ENCODE measurements at regions not wholly inside any gene's neighbourhood (a gene's known extent, or its start where the extent isn't known, plus 50 kb on each side); places are given as distances from the start of the nearest gene placed in this dataset.

GRCh38 chr5:2897276-2897961 lies 145.9 kb upstream of the IRX2 start:
- TF ChIP-seq ASH2L (IDR thresholded peaks at IDR 0.05; ENCODE audit: low read length) (no peak), CHD2 (IDR thresholded peaks at IDR 0.05; ENCODE audit: low read length) (no peak), SP2 (IDR thresholded peaks at IDR 0.05; ENCODE audit: low read length) (no peak), MAX (IDR thresholded peaks at IDR 0.05) (no peak), SP1 (IDR thresholded peaks at IDR 0.05; ENCODE audit: low read depth, low read length) (no peak), RBBP5 (IDR thresholded peaks at IDR 0.05; ENCODE audit: borderline replicate concordance, low read depth, low read length) (no peak), SP4 (IDR thresholded peaks at IDR 0.05; ENCODE audit: low read length) (no peak), CBX8 (IDR thresholded peaks at IDR 0.05; ENCODE audit: borderline replicate concordance, low read depth, low read length) (no peak), HDAC2 (IDR thresholded peaks at IDR 0.05; ENCODE audit: borderline replicate concordance in 1 of 2, low read depth in 2 of 2, low read length in 2 of 2) (no peak), KDM4A (IDR thresholded peaks at IDR 0.05; ENCODE audit: low read depth, low read length, severe bottlenecking) (no peak), RFX5 (IDR thresholded peaks at IDR 0.05; ENCODE audit: borderline replicate concordance, low read depth, low read length) (no peak), JUND (IDR thresholded peaks at IDR 0.05; ENCODE audit: low read length) (no peak), EP300 (IDR thresholded peaks at IDR 0.05; ENCODE audit: borderline replicate concordance in 1 of 2, low read depth in 2 of 2, low read length in 2 of 2) (no peak), SRF (IDR thresholded peaks at IDR 0.05; ENCODE audit: low read depth, low read length) (no peak)
- 0 out of 4 replicates have a peak, but pooled peaks cover 0 to 2% of the 10 kb centered on the region in 2 experiments for H3K9me3 ChIP-seq (ENCODE audit: insufficient read depth in 2 of 2, low read depth in 1 of 2, low read length in 1 of 2)
- POLR2A ChIA-PET (ENCODE audit: partially characterized antibody), result no interaction called here
- no peak overlapping the region for H2BK20ac ChIP-seq (ENCODE audit: low read length)
- FAIRE-seq (no peak), DNase-seq (ENCODE audit: low read depth in 1 of 2, low spot score in 2 of 2) (peak in 1 of 2 experiments; percentile 40)
- no peak overlapping the region for H4K91ac ChIP-seq (replicated peaks; ENCODE audit: insufficient read length, low read length)
- H3K18ac ChIP-seq (ENCODE audit: extremely low read depth, low read length), result no peak overlapping the region
- no peak overlapping the region for H3K4ac ChIP-seq (replicated peaks; ENCODE audit: insufficient read length, low read depth, low read length)
- H3K9ac ChIP-seq (replicated peaks in 1 of 4; ENCODE audit: extremely low read depth in 1 of 4, low read depth in 3 of 4, low read length in 3 of 4), result no peak overlapping the region
- no peak overlapping the region for H2BK120ac ChIP-seq (replicated peaks; ENCODE audit: low read depth, low read length)
- no peaks in the 10 kb centered on the region for H4K20me1 ChIP-seq (replicated peaks in 1 of 2; ENCODE audit: control insufficient read depth in 1 of 2, insufficient read depth in 2 of 2, low read length in 2 of 2)
- no peak overlapping the region for H2AFZ ChIP-seq (ENCODE audit: low read length)
- no peaks in the 10 kb centered on the region for H3K79me2 ChIP-seq (ENCODE audit: control insufficient read depth in 1 of 2, insufficient read depth in 2 of 2, low read length in 2 of 2)
- H3K79me1 ChIP-seq (ENCODE audit: low read depth, low read length), result no peaks in the 10 kb centered on the region
- no peak overlapping the region for H2BK5ac ChIP-seq (ENCODE audit: low read depth, low read length)
- no peak overlapping the region for H3K14ac ChIP-seq (ENCODE audit: insufficient read length)
- H2BK15ac ChIP-seq (ENCODE audit: low read length), result no peak overlapping the region
- CTCF ChIA-PET (ENCODE audit: partially characterized antibody), result no interaction called here
- 88% methylated on average over 14 of the region's 17 CpGs; no CpG with 5 or more reads in 1 of the 2 experiments for WGBS, 2 experiments (ENCODE audit: extremely low coverage in 1 of 2, insufficient coverage in 1 of 2, insufficient read length in 1 of 2, insufficient replicate concordance in 2 of 2, low coverage in 1 of 2, low lambda C conversion rate in 2 of 2, missing lambda C conversion rate in 1 of 2)
- H3K4me1 ChIP-seq (replicated peaks in 1 of 4; ENCODE audit: control insufficient read depth in 3 of 4, insufficient read depth in 4 of 4, low read length in 3 of 4), result no peaks in the 10 kb centered on the region
- H2AK5ac ChIP-seq (ENCODE audit: low read depth, low read length), result no peak overlapping the region
- H4K5ac ChIP-seq (ENCODE audit: insufficient read length, low read depth, low read length), result no peak overlapping the region
- no peaks in the 10 kb centered on the region for H3K23me2 ChIP-seq (ENCODE audit: low read depth, low read length)
- H3K56ac ChIP-seq (replicated peaks; ENCODE audit: insufficient read length, low read depth, low read length), result no peak overlapping the region
- no peak overlapping the region for H4K8ac ChIP-seq (ENCODE audit: extremely low read depth, insufficient read depth, low read length)
- no peaks in the 10 kb centered on the region for H3K27me3 ChIP-seq (replicated peaks in 1 of 4; ENCODE audit: control insufficient read depth in 3 of 4, extremely low read depth in 1 of 4, insufficient read depth in 3 of 4, low read length in 3 of 4)
- H3K23ac ChIP-seq (ENCODE audit: insufficient read length), result no peak overlapping the region
- no peak overlapping the region for H3K4me2 ChIP-seq (ENCODE audit: insufficient read depth in 1 of 2, low read depth in 2 of 2, low read length in 2 of 2)
- H3K4me3 ChIP-seq (ENCODE audit: extremely low read depth in 1 of 4, insufficient read depth in 2 of 4, low read depth in 3 of 4, low read length in 4 of 4), result no peak overlapping the region
- H3K27ac ChIP-seq (ENCODE audit: low read depth, low read length), result no peak overlapping the region
- H2BK12ac ChIP-seq (ENCODE audit: low read depth, low read length), result no peak overlapping the region
- no peaks in the 10 kb centered on the region for H3K36me3 ChIP-seq (ENCODE audit: control insufficient read depth in 2 of 4, insufficient read depth in 4 of 4, low read length in 3 of 4)
